ENCODE measurements at regions not wholly inside any gene's neighbourhood (a gene's known extent, or its start where the extent isn't known, plus 50 kb on each side); places are given as distances from the start of the nearest gene placed in this dataset.

DNA sequence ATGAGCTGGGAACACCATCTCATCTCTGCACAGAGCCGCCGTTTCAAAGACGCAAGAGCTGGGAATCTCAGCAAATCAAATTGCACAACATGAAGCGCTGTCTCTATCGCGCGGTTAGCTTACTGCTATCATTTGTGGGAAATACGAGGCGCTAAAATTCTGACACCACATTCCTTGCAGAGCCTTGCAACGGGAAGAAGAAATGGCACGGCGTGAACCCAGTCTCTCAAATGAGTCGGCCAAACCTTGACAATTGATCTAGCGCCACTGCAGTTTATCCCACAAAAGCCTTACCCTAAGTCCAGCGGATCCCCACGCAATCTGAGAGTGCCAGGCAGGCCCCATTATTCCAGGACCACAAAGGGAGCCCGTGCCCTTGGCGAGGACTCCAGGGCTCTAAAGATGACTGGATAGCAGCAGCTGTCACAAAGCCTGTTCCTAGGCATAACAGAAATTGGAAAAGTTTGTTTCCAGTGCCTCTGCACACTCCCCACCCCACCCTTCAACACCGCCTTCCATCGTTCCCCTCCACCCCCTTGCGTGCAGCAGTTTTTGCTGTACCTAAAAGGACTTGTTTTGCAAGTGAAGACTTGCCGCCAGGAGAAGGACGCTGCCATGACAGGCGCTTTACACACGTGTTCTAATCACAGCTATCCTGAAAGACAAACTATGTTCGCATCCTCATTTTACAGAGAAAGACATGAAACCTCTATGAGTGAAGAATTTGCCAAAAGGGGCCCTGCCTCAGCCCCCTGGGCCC, 252.4 kb downstream of the EIPR1 start:
- H3K27ac ChIP-seq = no peak overlapping the region
- no peak overlapping the region for H3K4me2 ChIP-seq
- H3K4me3 ChIP-seq = no peak overlapping the region
- WGBS (ENCODE audit: low lambda C conversion rate, missing lambda C conversion rate) = 84% methylated on average over 26 of the region's 26 CpGs
- no peaks in the 10 kb centered on the region for H3K79me2 ChIP-seq
- no peaks in the 10 kb centered on the region for H4K20me1 ChIP-seq (ENCODE audit: insufficient read depth, poor library complexity, severe bottlenecking)
- TF ChIP-seq EZH2 (IDR thresholded peaks at IDR 0.05; ENCODE audit: borderline replicate concordance) (no peak), EZH2phosphoT487 (IDR thresholded peaks at IDR 0.05; ENCODE audit: low read depth, severe bottlenecking, unreplicated experiment) (no peak), CTCF (IDR thresholded peaks at IDR 0.05; ENCODE audit: poor library complexity) (no peak)
- no peaks in the 10 kb centered on the region for H3K36me3 ChIP-seq (replicated peaks; ENCODE audit: insufficient read depth, low read depth)
- no peak overlapping the region for H2AFZ ChIP-seq
- peaks cover 11% of the 10 kb centered on the region for H3K4me1 ChIP-seq (ENCODE audit: insufficient read depth)
- no peaks in the 10 kb centered on the region for H3K27me3 ChIP-seq
- peaks cover 3% of the 10 kb centered on the region for H3K9me3 ChIP-seq (ENCODE audit: low read depth)
- no peaks in the 10 kb centered on the region for H3K9me2 ChIP-seq (replicated peaks; ENCODE audit: insufficient read depth)
- DNase-seq (ENCODE audit: low spot score) = no peak

DNA sequence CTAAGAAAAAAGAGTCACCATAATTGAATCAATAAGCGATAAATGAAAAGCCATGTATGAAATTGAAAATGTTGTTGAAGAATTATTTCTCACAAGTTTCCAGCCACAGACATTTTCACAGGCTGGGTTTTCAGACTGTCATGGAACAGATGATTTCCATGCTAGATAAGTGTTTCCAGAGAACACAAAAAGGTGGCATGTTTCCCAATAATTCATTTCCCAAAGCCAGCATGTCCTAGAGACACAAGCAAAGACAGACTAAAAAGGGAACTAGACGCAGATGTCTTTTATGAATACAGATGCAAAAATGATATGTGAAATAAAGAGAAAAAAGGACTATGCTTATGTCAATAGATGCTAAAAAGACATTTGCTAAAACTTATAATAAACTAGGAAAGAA, 255.1 kb downstream of the EIPR1 start:
- H3K4me3 ChIP-seq = no peak overlapping the region
- no peak overlapping the region for H2AFZ ChIP-seq
- H3K9me3 ChIP-seq (ENCODE audit: low read depth) = peaks cover 3% of the 10 kb centered on the region
- TF ChIP-seq CTCF (IDR thresholded peaks at IDR 0.05; ENCODE audit: poor library complexity) (no peak), EZH2phosphoT487 (IDR thresholded peaks at IDR 0.05; ENCODE audit: low read depth, severe bottlenecking, unreplicated experiment) (no peak), EZH2 (IDR thresholded peaks at IDR 0.05; ENCODE audit: borderline replicate concordance) (no peak)
- no peaks in the 10 kb centered on the region for H3K79me2 ChIP-seq
- WGBS (ENCODE audit: low lambda C conversion rate, missing lambda C conversion rate) = 99% methylated on average over 2 of the region's 2 CpGs
- no peak for DNase-seq (ENCODE audit: low spot score)
- no peaks in the 10 kb centered on the region for H3K9me2 ChIP-seq (replicated peaks; ENCODE audit: insufficient read depth)
- no peak overlapping the region for H3K4me2 ChIP-seq
- peaks cover 6% of the 10 kb centered on the region for H3K4me1 ChIP-seq (ENCODE audit: insufficient read depth)
- H3K36me3 ChIP-seq (replicated peaks; ENCODE audit: insufficient read depth, low read depth) = no peaks in the 10 kb centered on the region
- no peaks in the 10 kb centered on the region for H4K20me1 ChIP-seq (ENCODE audit: insufficient read depth, poor library complexity, severe bottlenecking)
- no peaks in the 10 kb centered on the region for H3K27me3 ChIP-seq
- no peak overlapping the region for H3K27ac ChIP-seq

DNA sequence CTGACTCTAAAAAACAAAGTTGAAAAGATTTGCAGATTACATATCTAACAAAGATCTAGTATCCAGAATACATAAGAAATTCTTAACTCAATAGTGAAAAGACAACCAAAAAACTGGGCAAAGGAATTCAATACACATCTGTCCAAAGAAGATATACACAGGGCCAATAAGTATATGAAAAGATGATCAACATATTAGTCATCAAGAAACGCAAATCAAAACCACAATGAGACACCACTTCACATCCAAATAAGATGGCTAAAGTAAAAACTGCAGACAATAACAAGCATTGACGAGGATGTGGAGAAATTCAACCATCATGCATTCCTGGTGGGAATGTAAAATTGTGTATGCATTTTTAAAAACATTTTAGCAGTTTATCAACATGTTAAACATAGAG, 256.0 kb downstream of the EIPR1 start:
- no peak for DNase-seq (ENCODE audit: low spot score)
- no peak overlapping the region for H2AFZ ChIP-seq
- H3K36me3 ChIP-seq (replicated peaks; ENCODE audit: insufficient read depth, low read depth) = no peaks in the 10 kb centered on the region
- no peak for TF ChIP-seq EZH2phosphoT487 (IDR thresholded peaks at IDR 0.05; ENCODE audit: low read depth, severe bottlenecking, unreplicated experiment)
- no peak for TF ChIP-seq CTCF (IDR thresholded peaks at IDR 0.05; ENCODE audit: poor library complexity)
- TF ChIP-seq EZH2 (IDR thresholded peaks at IDR 0.05; ENCODE audit: borderline replicate concordance) = no peak
- no peaks in the 10 kb centered on the region for H3K4me1 ChIP-seq (ENCODE audit: insufficient read depth)
- no peak overlapping the region for H3K4me2 ChIP-seq
- H3K9me3 ChIP-seq (ENCODE audit: low read depth) = peaks cover 3% of the 10 kb centered on the region
- no peaks in the 10 kb centered on the region for H3K9me2 ChIP-seq (replicated peaks; ENCODE audit: insufficient read depth)
- WGBS (ENCODE audit: low lambda C conversion rate, missing lambda C conversion rate) = 90% methylated on average over 2 of the region's 2 CpGs
- H3K4me3 ChIP-seq = no peak overlapping the region
- H3K79me2 ChIP-seq = no peaks in the 10 kb centered on the region
- H4K20me1 ChIP-seq (ENCODE audit: insufficient read depth, poor library complexity, severe bottlenecking) = no peaks in the 10 kb centered on the region
- no peaks in the 10 kb centered on the region for H3K27me3 ChIP-seq
- no peak overlapping the region for H3K27ac ChIP-seq
